ENCODE measurements at regions not wholly inside any gene's neighbourhood (a gene's known extent, or its start where the extent isn't known, plus 50 kb on each side); places are given as distances from the start of the nearest gene placed in this dataset.

- WGBS, 2 donors = 62 to 69% methylated on average over 3 of the region's 3 CpGs
- no peak overlapping the region for H3K4me3 ChIP-seq (ENCODE audit: low read depth, poor library complexity, severe bottlenecking)
- TF ChIP-seq POLR2A (IDR thresholded peaks at IDR 0.05) = no peak
- no peak for TF ChIP-seq CTCF (IDR thresholded peaks at IDR 0.05)
- DNase-seq (ENCODE audit: low spot score in 2 of 2) = no peak
- intact Hi-C loops (cut with DNase I; ENCODE audit: low total_unique reads) = no loop called here
Observed at GRCh38 chr7:81616951-81617350, 152.9 kb downstream of the HGF start.

- H3K4me3 ChIP-seq (ENCODE audit: low read depth, poor library complexity, severe bottlenecking) = no peak overlapping the region
- no peak for TF ChIP-seq POLR2A (IDR thresholded peaks at IDR 0.05)
- no peak for TF ChIP-seq CTCF (IDR thresholded peaks at IDR 0.05)
- intact Hi-C loops (cut with DNase I; ENCODE audit: low total_unique reads) = no loop called here
- WGBS, 2 donors = 79 to 81% methylated on average over 1 of the region's 1 CpG
- DNase-seq (ENCODE audit: low spot score in 2 of 2) = no peak
Observed at GRCh38 chr7:81611805-81612204, 158.0 kb downstream of the HGF start.

- 91 to 92% methylated on average over 27 of the region's 27 CpGs for WGBS, 2 donors
- DNase-seq (ENCODE audit: low spot score in 2 of 2) = no peak
- intact Hi-C loops (cut with DNase I; ENCODE audit: low total_unique reads) = no loop called here
- TF ChIP-seq CTCF (IDR thresholded peaks at IDR 0.05) (no peak), POLR2A (IDR thresholded peaks at IDR 0.05) (no peak)
- H3K4me3 ChIP-seq (ENCODE audit: low read depth, poor library complexity, severe bottlenecking) = no peak overlapping the region
Observed at GRCh38 chr7:81611040-81611439, 158.8 kb downstream of the HGF start.

GRCh38 chr7:81608748-81609382 lies 161.0 kb downstream of the HGF start:
- no peak overlapping the region for H3K4me3 ChIP-seq (ENCODE audit: low read depth, poor library complexity, severe bottlenecking)
- DNase-seq (ENCODE audit: low spot score in 2 of 2) = no peak
- WGBS, 2 donors = 80 to 81% methylated on average over 6 of the region's 6 CpGs
- TF ChIP-seq POLR2A (IDR thresholded peaks at IDR 0.05) (no peak), CTCF (IDR thresholded peaks at IDR 0.05) (no peak)
- intact Hi-C loops (cut with DNase I; ENCODE audit: low total_unique reads) = no loop called here

- intact Hi-C loops (cut with DNase I; ENCODE audit: low total_unique reads) = no loop called here
- no peak overlapping the region for H3K4me3 ChIP-seq (ENCODE audit: low read depth, poor library complexity, severe bottlenecking)
- DNase-seq (ENCODE audit: low spot score in 2 of 2) = no peak
- TF ChIP-seq CTCF (IDR thresholded peaks at IDR 0.05) (no peak), POLR2A (IDR thresholded peaks at IDR 0.05) (no peak)
Observed at GRCh38 chr7:81607987-81608386, 161.9 kb downstream of the HGF start.
